GM21717 (cell line): ENCODE measurements at regions not wholly inside any gene's neighbourhood (a gene's known extent, or its start where the extent isn't known, plus 50 kb on each side); places are given as distances from the start of the nearest gene placed in this dataset.
"Not testable (repeated sequence)": the region's sequence is repeated elsewhere in the genome, so short reads cannot be mapped to it uniquely, and the experiment has no call there.

ENCODE experiments used
- ATAC-seq: cut with Tn5 transposase; IDR thresholded peaks from one replicate; pipeline ENCODE4 v1.9.1; 2021; ENCODE audit warnings: mild to moderate bottlenecking, moderate library complexity; ENCODE audit not compliant: unreplicated experiment

GRCh38 chr14:92223025-92223424 is 99.9 kb upstream of the SLC24A4 start:
- ATAC-seq = no peak

GRCh38 chr14:92224358-92224954 is 98.5 kb upstream of the SLC24A4 start:
- ATAC-seq = no peak

- ATAC-seq = no peak
Measured at GRCh38 chr14:92225731-92226130, 97.2 kb upstream of the SLC24A4 start.

DNA sequence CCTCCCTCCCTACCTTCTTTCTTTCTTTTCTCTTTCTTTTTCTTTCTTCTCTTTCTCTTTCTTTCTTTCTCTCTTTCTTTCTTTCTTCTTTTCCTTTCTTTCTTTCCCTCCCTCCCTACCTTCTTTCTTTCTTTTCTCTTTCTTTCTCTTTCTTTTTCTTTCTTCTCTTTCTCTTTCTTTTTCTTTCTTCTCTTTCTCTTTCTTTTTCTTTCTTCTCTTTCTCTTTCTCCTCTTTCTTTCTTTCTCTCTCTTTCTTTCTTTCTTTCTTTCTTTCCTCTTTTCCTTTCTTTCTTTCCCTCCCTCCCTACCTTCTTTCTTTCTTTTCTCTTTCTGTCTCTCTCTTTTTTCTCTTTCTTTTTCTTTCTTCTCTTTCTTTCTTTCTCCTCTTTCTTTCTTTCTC is 96.8 kb upstream of the SLC24A4 start:
- ATAC-seq = not testable (repeated sequence)

GRCh38 chr14:92236243-92236900 is 86.6 kb upstream of the SLC24A4 start:
- no peak for ATAC-seq

- no peak for ATAC-seq
Measured at GRCh38 chr14:92240658-92241057, 82.3 kb upstream of the SLC24A4 start.

GRCh38 chr14:92241966-92242595 is 80.9 kb upstream of the SLC24A4 start:
- ATAC-seq = no peak

- no peak for ATAC-seq
Measured at GRCh38 chr14:92244805-92245204, 78.2 kb upstream of the SLC24A4 start.

DNA sequence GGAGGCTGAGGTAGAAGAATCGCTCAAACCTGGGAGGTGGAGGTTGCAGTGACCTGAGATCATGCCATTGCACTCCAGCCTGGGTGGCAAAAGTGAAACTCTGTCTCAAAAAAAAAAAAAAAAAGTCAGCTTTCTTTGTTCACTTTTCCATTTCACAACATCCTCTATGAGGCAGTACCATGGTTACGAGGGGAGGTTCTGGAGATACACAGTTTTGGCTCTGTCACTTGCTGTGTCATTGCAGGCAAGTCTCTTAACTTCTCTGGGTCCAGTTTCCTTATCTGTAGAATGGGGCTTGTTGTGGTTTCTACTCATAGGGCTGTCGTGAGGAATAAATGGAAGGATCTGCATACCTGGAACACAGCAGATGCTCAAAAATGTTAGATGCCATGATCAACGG is 75.6 kb upstream of the SLC24A4 start:
- ATAC-seq = no peak

- ATAC-seq = no peak
Measured at GRCh38 chr14:92247947-92248346, 75.0 kb upstream of the SLC24A4 start.

DNA sequence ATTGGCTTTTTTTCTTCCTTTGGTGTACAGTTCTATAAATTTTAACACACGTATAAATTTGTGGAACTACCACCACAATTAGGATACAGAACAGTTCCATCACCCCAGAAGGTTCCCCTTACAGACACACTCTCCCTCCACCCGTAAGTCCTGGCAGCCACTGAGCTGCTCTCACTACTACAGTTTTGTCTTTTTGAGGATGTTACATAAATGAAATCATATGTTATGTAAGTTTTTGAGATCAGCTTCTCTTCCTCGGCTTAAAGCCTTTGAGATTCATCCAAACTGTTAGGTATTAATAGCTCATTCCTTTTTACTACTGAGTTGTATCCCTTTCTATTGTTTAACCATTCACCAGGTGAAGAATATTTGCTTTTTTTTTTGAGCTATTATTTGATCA is 74.3 kb upstream of the SLC24A4 start:
- no peak for ATAC-seq

GRCh38 chr14:92250366-92250765 is 72.6 kb upstream of the SLC24A4 start:
- not testable (repeated sequence) for ATAC-seq

- ATAC-seq = no peak
Measured at GRCh38 chr14:92252323-92252722, 70.6 kb upstream of the SLC24A4 start.

DNA sequence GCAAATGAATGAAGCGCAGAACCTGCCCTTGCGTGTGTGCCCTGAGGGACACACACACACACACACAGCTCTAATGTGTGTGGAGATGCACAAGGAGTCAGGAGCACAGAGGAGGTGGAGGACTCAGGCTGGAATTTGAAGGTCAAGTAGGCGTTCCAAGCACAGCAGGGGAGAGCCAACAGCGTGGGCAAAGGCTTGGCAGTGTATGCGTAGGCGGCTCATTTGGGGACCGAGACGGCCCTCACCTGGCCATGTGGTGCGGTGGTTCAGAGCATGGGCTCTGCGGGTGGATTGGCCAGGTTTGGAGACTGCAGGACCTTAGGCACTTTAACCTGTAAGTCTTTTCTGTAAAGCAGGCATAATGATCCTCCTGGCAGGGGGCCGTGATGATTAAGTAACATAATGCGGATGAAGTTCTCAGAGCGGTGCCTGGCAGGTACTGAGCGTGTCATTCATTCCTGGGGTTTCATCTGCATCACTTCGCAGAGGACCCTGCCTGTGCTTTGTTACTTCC is 69.5 kb upstream of the SLC24A4 start:
- ATAC-seq = no peak

- no peak for ATAC-seq
Measured at GRCh38 chr14:92254786-92255185, 68.2 kb upstream of the SLC24A4 start.

DNA sequence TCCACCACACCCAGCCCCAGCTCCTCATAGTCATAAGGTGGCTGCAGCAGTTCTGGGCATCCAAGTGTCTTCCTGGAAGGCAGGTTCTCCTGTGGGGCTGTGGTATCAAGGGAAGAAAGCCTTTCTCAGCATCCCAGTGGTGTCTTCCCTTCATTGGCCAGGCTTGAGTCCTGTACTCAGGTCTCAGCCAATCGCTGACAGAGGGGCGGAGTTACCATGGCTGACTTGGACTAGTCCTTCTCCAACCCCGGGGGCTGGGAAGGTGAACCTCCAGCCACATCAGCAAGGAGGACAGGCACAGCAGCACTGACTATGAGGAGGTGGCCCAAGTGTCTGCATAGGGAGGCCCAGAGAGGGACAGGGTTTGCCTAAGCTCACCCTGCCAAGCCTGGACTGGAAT is 64.0 kb upstream of the SLC24A4 start:
- no peak for ATAC-seq

GRCh38 chr14:92259613-92260357 is 63.2 kb upstream of the SLC24A4 start:
- ATAC-seq = peak; percentile 72

DNA sequence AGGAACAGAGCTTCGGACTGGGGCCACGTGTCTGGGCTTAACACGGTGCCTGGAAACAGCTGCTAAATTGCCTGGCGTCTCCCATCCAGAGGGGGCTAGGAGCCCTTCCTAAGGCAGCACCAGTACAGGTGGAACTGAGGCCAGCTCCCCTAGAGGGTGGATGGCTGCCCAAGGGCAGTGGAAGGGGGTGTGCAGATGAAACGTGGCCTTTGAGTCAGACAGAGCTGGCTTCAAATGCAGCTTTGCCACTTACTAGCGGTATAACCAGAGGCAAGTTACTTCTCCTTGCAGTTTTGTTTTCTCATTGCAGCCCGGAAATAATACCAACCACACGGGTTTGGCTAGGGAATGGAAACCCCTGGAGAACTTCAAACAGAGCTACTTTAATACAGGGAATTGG is 59.3 kb upstream of the SLC24A4 start:
- no peak for ATAC-seq

DNA sequence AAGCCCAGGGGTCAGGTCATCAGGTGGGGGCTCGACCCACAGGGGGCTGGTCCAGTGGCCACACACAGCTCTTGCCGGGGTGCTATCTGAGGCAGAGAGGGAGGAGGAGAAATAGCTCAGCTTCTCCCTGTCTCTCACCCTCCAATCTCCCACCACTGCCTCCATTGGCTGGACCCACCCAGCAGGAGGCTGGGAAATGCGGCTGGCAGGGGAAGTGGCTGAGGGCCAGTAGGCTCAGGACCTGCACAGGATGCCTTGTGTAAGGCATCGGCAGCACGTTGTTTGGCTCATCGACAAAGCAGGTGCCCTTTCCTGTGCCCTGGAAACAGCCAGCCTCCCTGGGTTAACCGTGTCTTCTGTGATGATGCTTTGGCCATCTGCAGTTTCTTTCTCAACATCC is 58.8 kb upstream of the SLC24A4 start:
- no peak for ATAC-seq

GRCh38 chr14:92266216-92266615 is 56.7 kb upstream of the SLC24A4 start:
- ATAC-seq = no peak
